Breast epithelium (tissue), 3 donors: ENCODE measurements at regions not wholly inside any gene's neighbourhood (a gene's known extent, or its start where the extent isn't known, plus 50 kb on each side); places are given as distances from the start of the nearest gene placed in this dataset.

ENCODE experiments used
- CTCF ChIP-seq, 3 donors: fragments of 450-650 bp; IDR thresholded peaks; one replicate each; pipeline ENCODE4 v1.5.1; 2016 to 2017; ENCODE audit warnings: antibody characterized with exemption in 3 of 3, mild to moderate bottlenecking in 3 of 3, moderate library complexity in 3 of 3
- POLR2A ChIP-seq: fragments of 450-650 bp; IDR thresholded peaks from one replicate; pipeline ENCODE4 v1.6.1; 2016; ENCODE audit warnings: antibody characterized with exemption, mild to moderate bottlenecking, moderate library complexity

GRCh38 chr1:50271337-50271736 is 151.9 kb downstream of the DMRTA2 start:
- TF ChIP-seq CTCF (IDR thresholded peaks at IDR 0.05) (no peak), POLR2A (no peak)
